Stimulated activated CD4-positive, alpha-beta T cell treated with anti-CD3 and anti-CD28 coated beads, TNF-alpha, amount 100 ng/mL, for 4 hours (primary cell): ENCODE measurements at regions not wholly inside any gene's neighbourhood (a gene's known extent, or its start where the extent isn't known, plus 50 kb on each side); places are given as distances from the start of the nearest gene placed in this dataset.
"Not testable (repeated sequence)": the region's sequence is repeated elsewhere in the genome, so short reads cannot be mapped to it uniquely, and the experiment has no call there.

Source experiments
- DNase-seq, 3 experiments: peaks; one replicate each; pipeline ENCODE4 v3.0.0-alpha.2; 2020; ENCODE audit warnings: low read depth in 3 of 3

GRCh38 chr4:123600987-123601904 is 204.7 kb downstream of the SPRY1 start:
- DNase-seq: no peak

- no peak for DNase-seq
These were observed 205.4 kb downstream of the SPRY1 start for GRCh38 chr4:123602007-123602406.

DNA sequence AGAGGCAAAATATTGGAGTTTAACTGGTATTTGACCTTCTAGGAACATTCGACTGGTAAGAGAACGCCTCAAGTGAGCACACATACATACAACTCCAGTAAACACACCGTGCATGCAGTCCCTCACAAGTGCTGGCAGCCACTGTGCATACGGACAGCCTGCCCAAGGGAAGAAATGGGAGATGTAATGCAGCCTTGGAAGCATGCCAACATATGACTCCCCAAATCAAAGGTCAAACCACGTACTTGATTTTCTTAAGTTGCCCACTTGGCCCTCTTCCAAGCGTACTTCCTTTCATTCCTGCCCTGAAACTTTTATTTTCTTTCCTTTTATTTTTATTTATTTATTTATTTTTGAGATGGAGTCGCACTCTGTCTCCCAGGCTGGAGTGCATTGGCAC is 206.6 kb downstream of the SPRY1 start:
- no peak for DNase-seq

DNA sequence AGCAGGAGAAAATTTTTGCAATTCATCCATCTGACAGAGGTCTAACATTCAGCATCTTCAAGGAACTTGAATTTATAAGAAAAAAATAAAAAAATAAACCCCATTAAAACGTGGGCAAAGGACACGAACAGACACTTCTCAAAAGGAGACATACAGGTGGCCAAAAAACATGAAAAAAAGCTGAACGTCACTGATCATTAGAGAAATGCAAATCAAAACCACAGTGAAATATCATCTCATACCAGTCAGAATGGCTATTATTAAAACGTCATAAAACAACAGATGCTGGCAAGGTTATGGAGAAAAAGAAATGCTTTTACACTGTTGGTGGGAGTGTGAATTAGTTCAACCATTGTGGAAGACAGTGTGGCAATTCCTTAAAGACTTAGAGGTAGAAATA is 209.2 kb downstream of the SPRY1 start:
- not testable (repeated sequence) for DNase-seq

GRCh38 chr4:123606336-123606735 is 209.7 kb downstream of the SPRY1 start:
- DNase-seq: no peak

DNA sequence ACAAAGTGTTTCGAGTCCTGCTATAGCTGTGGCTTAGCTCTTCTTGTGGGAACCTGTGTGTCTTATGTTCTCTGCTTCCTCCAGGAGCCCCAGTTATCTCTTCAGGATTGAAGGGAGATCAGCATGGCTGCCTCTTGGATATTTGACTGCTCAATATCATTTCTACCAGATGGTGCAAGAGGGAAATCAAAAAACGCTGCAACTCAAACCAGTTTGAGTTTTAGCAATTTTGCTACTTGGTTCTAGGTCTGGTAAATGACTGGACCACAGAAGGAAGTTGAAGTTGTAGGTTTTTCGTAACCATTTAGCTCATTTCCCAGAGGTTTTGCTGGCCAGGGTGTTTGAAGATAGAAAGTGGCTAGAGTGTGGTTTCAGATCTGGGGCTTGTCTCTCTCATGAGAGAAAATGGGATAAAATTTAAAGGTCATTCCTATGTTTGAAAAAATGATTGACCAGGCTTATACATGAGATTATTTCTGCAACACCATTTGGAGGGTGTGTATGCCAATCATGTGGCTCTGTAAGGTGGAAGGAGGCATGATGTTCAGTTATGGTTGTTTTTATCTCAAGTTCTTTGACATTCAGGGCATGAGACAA is 210.4 kb downstream of the SPRY1 start:
- DNase-seq: no peak

DNA sequence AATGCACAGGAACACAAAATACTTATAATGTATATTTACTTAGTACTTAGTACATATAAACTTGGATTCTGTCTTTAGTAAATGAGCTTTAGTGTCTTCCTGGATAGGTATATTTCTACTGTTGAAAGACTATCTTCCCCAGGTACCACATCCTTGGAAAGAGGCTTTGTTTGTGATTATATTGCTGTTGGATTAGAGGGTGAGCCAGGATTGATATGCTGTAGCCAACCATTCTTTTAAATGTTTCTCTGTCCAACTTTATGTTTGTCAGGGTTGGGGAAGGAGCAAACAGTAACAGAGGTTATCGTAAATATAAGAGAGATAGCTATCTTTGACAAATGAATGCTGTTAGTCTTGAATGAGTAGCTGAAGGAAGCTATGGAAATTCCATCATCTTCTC is 213.2 kb downstream of the SPRY1 start:
- DNase-seq: no peak

DNA sequence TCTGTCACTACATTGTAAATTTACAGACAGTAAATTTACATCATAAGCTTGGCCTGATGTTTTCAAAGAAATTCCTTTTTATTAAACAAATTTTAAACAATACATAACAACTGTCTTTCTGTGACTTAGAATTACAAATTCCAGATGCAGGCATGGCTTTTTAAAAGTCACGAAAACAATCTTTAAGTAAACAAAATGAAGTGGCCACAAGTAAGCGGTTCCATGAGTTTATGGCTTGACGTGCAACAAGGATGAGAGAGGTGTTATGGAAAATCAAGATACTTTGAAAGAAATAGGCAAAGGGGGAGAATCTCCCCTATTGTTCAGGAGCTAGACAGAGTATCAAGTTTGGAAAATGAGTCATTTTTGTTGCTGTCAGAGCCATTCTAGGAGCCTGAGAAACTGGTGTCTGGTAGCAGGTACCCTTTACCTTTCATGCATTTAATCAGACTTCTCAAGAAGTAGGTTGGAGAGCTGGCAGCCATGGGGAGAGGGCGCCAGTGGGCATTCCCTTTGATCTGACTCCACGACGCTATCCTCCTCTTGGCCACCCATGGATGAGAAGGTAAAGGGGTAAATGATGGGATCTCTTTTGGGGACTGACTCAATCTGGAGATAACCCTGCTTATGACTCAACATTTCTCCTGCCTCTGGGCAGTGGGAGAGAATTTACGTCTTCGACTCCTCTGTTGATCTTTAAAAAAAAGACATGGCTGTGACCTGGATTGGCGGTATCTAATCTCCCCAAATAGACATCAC is 217.2 kb downstream of the SPRY1 start:
- DNase-seq: no peak

- no peak for DNase-seq
These were observed 219.3 kb downstream of the SPRY1 start for GRCh38 chr4:123615901-123616300.

DNA sequence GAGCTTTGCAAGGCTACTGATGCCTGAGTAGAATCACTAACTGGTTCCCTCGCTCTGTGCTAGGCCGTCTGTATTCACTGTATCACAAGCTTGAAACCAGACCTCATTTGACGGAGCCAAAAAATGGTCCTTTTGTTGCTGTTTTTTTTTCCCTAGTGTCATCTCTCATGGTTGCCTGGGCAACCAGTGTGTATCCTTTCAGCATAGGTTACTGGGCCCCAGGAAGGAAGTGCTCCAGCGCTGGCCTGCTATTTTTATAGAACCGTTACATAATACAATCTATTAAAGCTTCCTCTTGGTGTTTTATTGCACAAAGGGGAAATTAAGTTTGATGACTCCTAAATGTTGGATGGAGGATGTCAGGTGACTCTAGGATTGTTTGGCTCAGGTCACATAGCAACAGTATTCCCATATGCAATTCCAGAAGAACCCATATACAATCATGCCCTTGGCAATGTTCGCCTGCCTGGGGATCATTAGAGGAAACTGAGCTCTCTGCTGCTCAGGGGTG is 220.4 kb downstream of the SPRY1 start:
- no peak for DNase-seq

DNA sequence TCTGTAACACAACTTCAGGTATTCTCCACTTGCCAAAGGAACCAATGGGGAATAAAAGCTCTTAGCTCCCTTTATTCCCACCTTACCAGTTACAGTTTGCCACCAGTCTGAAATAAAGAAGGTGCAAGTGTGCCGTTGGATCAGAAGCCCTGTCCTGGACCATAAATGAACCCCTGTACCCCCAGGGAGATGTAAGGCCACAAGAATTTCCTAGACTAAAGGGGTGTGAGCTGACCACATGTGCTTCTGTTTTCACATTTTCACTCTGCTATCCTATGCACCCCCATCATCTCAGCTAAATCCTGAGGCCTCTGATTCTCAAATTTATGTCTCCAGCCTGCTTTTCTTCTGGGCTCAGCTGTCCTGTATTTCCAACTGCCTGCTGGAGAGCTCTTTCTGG is 221.2 kb downstream of the SPRY1 start:
- DNase-seq: no peak

GRCh38 chr4:123618606-123619005 is 222.0 kb downstream of the SPRY1 start:
- no peak for DNase-seq

DNA sequence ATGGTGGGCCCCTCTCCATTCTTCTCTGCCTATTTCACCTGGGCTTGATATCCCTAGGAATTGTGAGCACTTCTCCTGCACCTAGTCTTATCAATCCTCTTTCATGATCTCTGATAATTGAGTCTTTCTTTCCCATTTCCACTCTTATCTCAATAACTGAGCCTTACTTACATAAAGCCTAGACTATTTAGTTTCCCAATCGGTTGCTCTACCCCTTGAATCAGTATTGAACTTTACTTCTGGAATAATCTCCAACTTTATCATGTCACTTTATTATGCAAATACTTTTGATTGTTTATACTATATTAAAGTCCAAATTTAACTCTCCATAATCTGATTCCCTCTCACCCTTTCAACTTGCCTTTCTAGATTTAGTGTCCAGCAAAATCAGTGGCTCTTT is 222.7 kb downstream of the SPRY1 start:
- no peak for DNase-seq

GRCh38 chr4:123619895-123620294 is 223.3 kb downstream of the SPRY1 start:
- DNase-seq: no peak

DNA sequence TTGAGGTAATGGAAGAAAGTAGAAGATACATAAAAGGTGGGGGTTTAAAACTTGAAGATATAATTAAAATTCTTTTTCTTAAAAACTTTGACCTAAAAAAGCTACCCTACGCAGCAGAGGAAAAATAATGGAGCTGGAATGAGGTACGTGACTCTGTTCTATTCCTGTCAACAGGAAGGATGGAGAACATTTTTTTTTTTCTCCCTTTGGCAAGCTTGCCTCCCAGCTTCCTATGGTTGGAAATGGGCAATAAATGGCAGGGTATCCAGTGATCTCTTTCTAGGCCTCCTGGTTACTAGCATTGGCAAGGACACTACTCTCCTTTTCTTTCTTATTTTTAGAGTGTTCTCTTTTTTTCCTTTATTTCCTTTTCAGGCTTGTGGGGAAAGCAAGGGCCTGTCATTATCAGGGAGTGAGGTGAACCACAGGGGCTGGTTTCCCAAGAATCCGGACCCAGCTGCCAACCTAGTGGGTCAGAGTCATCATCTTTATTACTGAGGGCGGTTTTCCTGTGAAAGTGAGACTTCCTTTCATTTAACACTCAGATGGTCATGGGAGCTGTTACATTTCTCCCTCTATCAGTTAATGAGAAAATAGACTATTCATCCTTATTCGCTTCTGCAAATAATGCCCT is 224.6 kb downstream of the SPRY1 start:
- no peak for DNase-seq

- no peak for DNase-seq
These were observed 226.0 kb downstream of the SPRY1 start for GRCh38 chr4:123622572-123622971.

DNA sequence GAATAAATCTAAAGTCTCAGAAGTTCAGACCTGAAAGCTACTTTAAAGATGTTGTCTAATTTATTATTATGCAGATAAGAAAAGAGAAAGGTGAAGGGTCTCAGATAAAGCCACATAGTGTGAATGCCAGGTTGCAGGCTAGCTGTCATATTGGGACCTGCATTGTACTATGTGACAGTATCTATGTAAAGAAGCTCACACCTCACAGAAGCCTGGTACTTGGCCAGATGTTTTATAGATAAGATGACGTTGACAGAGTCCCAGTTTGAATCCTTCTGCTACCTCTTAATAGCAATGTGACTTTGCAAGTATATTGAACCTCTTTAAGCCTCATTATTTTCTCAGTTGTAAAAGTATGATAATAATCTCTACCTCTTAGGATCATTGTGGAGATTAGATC is 227.0 kb downstream of the SPRY1 start:
- DNase-seq: no peak

- DNase-seq: no peak
These were observed 228.4 kb downstream of the SPRY1 start for GRCh38 chr4:123624959-123625358.

DNA sequence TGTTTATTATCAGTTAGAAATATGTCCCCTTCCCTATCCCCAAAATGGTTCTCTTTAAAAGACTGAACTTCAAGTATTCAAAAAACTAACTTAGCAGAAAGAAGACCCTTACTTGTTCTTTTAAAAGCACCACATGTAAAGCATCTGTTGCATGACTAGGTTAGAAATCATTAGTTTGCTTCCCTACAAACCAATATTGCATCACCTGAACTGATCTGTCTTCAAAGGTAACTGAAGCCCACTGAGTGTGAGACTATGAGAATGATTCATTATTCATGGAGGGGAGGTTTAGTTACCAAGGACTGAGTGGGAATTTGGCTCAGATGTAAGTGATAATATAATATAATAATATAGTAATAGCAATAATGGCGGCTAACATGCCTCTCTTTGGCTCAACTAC is 231.7 kb downstream of the SPRY1 start:
- DNase-seq: no peak

DNA sequence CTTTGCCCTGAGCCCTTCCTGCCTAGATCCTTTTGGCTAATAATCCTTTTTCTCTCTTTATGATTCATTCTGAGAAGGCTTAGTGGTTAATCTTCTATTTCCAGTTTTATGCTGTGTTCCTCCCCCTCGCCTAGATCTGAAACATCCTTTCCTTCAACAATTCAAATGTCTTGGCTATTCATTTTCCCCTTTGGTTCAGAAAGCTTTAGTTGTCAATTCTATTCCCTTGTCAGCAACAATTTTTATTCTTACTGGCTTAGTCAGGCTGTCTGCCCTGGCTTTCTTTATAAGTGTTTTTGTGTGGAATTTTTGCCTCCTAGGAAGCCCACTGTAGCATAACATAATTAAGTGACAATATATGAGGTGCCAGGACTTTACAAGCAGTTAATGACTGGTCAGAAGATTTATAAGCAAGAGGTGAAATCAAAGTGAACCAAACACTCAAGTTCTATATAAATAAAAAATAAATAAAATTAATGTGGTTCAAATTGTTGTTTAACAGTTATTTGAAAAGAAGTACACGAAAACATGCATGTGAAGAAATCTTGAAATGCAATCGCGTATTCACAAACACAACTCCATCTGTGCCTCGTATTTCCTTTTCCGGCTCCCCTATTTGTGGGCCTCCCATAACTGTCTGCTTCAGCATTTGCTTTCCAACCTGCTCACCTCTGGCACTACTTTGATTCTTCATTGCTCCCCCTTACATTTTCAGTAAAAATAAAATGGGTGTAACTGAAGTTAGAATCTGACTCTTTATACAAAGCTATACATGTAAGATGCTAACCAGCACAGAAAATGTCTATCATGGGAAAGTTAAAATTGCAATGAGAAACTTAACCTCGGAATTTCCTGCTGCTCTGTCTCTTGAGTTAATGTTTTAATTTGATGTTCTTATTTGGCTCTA is 235.4 kb downstream of the SPRY1 start:
- DNase-seq: no peak

DNA sequence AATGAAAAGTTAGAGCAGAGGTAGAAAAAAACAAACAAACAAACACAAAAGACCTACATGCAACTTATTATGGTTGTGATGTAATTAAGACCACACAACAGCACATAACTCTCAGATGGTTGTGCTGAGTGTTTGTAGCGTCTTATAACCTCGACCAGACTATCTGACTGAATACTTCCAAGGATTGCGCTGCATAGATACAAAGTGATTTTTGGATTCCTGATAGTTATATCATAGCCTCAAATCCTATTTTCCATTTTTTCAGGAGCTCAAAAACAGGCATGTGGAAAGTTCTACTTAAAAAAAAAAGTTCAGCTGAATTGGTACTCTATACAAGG is 236.1 kb downstream of the SPRY1 start:
- DNase-seq: no peak
